IPS DF 19.7 (cell line): ENCODE measurements at regions not wholly inside any gene's neighbourhood (a gene's known extent, or its start where the extent isn't known, plus 50 kb on each side); places are given as distances from the start of the nearest gene placed in this dataset.
A peak's percentile ranks its signal among the peaks of the same experiment; 100 is the strongest.

ENCODE experiments used
- DNase-seq: peaks from one replicate; pipeline ENCODE4 v3.0.0-alpha.2; 2013; ENCODE audit warnings: low read depth, low spot score

DNA sequence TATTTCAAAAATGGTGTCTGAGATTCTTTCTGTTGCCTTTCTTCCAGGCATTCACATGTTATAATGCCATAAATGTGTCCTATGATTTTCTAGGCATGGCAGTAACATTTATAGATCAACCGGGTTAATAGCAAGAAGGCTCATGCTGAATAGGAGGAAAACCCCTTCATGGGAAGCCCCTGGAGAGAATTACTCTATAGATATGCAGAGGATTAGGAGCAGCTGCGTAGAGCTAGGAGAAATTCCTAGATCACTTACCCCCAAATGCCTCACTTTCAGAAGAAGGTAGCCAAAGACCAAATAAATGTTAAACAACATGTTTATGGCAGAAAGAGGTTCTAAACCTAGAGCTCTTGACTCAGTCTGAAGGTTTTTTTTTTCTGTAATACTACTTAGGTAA lies 153.4 kb upstream of the CTNNA2 start:
- DNase-seq: no peak

DNA sequence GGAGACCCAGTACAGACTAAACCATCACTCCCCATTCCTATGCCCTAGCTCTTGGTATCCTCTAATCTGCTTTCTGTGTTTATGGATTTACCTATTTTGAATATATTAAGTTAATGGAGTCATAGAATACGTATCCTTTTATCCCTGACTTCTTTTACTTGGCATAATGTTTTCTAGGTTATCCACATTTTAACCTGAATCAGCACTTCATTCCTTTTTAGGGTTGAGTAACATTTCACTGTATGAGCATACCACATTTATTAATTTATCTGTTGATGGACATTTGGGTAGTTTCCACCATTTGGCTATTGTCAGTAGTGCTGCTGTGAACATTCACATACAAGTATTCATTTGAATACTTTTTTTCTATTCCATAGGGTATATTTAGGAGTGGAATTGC lies 157.3 kb upstream of the CTNNA2 start:
- no peak for DNase-seq

DNA sequence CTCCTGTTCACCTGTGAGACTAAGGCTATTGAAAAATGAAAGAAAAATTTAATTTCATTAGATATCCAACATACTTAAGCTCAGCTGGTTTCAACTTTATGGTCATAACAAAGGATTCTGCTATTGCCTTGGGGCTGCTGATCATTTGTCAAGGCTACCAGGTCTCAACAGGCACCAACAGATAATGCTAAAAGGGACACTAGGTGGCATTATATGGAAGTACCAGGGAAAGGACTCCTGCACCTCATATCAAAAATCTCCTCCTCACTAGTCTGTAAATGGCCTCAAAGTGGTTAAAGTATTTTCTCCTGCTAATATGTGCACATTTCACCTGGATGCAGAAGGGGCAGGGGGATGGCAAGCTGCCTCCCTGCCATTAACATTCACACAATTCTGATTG lies 167.9 kb upstream of the REG3A start:
- no peak for DNase-seq

GRCh38 chr2:79320871-79321270 lies 161.3 kb upstream of the REG3A start:
- DNase-seq: no peak

DNA sequence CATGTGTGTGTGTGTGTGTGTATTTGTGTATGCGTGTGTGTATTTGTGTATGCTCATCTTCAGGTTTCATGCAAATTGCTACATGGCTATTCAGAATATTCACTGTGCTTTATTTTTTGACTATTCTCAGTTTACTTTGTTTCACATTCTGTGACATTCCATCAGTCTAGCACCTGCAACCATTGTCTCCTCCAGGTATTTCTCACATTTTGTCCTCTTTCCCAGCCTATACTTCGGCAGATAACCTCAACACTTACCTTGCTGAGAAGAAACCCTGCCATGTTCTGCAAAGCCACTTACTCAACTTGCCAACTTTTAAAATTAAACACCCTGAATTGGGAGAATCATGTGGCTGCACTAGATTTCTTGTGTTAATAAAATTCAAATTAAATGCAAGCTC lies 135.4 kb upstream of the REG3A start:
- no peak for DNase-seq

GRCh38 chr2:79292958-79293315 lies 133.4 kb upstream of the REG3A start:
- DNase-seq: no peak

DNA sequence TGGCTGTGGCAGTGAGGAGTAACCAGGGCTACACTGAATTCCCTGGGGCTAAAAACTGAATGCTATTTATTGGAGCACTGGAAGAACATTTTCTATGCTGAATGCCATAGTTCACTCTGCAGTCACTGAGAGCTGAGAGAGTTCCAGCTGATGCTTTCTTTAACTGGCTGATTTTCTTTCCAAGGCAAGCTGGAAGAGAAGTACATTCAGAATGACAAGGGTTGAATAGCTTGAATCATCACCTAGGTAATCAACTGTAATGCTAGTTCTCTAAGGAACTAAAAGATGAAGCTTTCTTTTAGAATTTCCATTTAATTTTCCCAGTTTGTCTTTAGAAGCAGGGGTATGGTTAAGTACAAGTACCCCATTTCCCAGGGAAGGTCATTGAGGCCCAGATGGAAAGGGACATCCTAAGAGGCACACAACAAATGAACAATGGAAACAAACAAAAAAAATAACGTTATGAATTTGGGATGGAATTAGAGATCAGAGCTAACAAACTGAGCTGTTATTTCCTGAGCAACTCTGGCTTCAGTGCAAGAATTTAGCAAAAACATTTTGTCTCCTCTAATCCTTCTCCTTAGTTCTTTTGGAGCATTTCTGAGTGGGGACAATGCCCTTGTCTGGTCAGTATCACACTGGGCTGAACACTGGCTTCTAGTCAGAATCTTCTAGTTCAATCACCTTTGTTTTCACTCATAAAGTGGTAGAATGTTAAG lies 132.8 kb upstream of the REG3A start:
- DNase-seq: no peak

DNA sequence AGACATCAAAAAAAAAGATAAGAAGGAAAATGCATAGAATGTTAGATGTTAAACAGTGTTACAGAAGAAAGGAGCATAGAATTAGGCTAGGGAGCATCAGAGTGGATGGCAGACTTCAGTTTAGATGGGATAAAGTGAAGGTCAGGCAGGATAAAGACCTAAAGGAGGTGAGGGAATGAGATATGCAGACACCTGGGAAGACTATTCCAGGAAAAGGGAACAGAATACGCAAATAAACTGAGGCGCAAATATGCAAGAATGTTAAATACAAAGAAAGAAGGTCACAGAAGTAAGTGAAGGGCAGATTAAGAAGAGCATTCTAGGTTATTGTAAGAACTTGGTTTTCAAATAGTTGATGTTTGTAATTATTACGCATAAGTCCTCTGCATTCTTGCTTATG lies 116.3 kb upstream of the REG3A start:
- DNase-seq: peak; percentile 9

DNA sequence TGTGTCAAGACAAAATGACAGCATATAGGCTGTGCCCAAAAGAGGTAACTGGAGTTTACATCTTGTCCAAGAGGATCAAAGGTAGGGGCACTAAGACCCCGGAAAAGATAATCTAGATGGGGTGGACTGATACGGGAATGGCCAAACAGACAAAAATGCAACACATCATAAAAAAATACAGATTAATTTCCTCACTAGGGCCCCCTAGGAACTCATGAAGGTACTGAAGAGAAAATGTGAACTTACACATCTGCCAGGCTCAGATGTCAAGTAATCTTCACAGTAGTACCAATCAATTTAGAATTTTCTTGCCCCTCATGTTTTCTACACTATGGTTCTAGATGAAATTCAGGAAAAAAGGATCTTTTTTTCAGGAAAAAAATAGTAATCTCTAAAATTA lies 115.6 kb upstream of the REG3A start:
- no peak for DNase-seq

GRCh38 chr2:79272616-79273015 lies 113.1 kb upstream of the REG3A start:
- DNase-seq: no peak

DNA sequence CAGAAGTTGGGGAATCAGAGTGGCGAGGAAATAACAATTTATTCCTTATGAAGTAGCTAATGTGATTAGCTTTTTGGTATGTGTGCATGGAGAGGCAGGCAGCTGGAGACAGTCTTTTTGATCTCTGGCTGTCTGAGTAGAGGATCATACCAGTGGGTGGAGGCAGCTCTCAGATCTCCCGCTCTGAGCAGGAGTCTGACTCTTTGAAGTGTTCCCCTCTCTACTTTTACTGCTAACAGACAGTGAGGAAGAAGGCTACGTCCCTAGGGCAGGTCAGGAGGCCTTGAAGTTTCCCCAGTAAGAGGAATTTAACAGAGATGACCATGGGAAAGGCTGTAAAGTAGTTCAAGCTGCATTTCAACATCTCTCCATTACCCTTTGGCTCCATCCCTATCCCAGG lies 111.9 kb upstream of the REG3A start:
- DNase-seq: no peak

DNA sequence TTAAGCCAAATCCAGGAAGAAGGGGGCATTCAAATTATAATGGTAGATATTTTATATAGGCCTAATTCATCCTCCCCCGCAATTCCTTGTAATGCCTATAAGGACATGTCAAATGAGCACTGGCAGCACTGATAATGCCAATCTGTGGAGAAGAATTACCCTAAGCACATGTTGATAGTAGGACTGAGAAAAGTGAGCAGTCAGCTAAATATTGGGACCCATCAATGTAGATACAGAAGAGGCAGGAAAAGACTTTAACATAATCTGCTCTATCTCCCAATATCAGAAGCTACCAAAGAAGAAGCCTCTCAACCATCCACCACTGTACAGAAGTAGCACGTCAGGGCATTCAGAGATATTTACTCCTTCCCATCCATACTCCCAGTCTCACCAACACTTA lies 101.3 kb upstream of the REG3A start:
- DNase-seq: no peak

DNA sequence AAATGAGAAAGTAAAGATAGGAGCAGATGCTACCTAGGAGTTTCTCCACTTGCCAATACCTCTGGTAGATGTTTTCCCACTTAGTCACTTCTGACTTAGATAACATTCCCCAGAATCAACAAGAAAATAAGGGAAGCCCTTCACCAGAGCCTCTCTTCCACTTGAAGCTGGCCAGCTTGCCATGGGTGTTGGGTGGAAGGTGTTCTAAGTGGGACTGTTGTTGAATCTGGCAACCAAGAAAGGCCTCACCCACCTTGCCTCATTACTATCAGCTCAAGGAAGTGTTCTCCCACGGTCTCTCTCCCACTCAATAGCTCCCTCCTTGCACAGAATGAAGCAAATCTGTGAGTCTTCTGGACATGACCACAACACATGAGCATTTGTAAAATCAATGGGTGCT lies 100.4 kb upstream of the REG3A start:
- no peak for DNase-seq

DNA sequence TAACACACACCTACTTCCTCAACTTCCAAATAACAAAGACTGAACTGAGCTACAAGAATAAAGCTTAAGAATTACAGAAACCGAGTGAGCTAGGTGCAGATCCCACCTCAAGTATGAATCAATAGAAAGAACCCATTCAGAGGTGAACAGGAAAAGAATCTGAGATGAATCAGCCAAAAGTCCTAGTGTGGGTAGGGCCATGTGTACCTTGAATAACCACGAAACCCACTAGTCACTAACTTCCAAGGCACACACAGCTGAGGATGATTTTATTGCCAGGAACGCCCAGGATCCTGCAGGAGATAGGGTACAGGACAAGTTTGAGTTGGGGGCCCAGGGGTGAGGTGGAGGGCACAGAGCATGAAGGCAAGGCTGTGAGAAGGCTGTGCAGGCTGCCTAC lies 99.7 kb upstream of the REG3A start:
- no peak for DNase-seq

DNA sequence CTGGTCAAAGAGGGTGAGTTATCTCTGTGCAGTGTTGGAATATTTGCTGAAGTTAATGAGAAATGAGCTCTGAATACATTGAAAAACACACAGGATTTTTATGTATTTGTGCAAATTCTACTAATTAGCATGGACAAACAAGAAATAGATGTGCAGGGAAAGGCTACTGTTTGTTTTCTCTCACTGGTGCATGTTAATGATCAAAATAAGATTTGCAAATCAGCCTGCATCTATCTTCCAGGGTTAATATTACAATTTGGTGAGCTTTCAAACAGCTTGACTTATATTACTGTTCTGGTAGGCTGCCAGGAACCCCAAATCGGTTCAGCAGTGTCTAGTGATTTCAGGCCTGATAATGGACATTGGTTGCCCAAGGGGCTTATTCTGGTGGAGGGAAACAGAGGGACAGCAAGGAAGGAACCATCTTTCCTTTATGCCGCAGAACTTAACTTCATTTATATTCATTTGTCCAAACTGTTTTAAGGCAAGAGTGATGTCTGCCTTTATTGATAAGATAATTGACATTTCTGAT lies 93.8 kb upstream of the REG3A start:
- no peak for DNase-seq

DNA sequence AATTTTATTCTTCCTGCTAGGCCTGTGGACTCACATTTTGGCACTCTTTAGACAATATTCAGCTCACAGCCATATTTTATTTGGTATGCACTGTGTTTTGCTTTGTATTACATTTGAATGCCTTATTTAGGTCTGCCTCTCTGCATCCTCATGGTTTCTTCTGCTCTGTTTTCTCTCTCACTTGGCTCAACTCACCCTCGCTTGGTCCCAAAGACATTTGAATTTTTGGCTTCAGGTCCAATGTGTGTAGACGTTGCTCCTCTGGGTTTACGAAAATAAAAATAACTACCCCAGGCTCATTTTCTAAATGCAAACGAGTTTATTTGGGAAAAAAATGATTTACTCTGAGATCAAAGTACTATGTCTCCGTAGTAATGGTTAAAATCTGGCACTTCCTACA lies 91.1 kb upstream of the REG3A start:
- DNase-seq: no peak

GRCh38 chr2:79248776-79249175 lies 89.2 kb upstream of the REG3A start:
- no peak for DNase-seq

GRCh38 chr2:79235135-79235534 lies 75.6 kb upstream of the REG3A start:
- DNase-seq: no peak

GRCh38 chr2:79223539-79223938 lies 64.0 kb upstream of the REG3A start:
- DNase-seq: no peak

DNA sequence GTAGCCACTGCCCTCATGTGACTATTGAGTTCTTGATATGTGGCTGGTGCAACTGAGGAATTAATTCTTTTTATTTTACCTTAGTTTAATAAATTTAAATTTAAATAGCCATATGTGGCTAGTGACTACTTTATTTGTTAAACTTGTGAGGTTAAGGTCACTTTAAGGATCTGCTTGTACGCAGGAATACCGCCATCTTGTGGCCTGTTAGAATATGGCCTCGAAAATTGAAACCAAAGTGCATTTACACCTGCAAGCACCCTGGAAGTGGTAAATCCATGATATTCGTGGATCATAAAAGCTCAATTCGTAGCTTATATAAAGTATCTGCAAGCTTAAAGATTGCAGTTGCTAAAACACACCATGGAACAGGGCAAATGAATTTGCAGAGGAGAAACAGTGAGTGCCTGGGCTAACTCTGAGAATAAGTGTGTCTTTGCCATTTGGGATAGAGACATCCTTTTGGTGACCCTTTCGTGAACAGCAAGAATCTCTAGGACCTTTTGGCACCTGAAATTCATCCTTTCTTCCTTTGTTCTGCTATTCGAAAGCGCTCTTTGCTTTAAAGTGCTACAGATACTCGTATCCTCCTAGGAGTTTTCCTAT lies 59.9 kb upstream of the REG3A start:
- DNase-seq: peak; percentile 25

DNA sequence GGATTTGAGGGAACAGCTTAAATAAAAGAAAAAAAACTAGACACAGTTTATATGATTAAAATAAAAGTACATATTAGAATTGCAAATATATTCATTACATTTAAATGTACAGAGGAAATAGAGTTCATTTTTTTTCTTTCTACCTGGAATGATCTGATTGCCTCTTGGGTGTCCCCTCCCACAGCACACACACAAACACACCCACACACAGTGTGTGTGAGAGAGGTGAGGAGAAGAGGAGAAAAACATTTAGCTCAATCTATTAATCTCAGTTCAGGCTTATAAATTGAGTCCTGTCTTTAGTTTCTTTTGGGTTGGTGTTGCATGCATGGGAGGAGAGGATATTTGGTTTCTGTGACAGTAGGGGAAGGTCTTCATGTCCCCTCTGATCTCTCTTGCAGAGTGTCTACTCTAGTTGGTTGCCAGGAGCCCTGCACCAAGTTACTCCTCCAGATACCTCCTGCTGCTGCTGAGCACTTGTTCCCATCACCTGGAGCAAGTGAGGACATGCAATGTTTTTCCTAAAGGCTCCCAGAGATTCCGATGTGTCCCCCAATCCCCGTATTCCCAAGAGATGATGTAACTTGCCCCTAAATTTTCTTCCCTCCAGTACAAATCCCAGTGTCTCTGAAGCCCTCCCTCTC lies 50.8 kb upstream of the REG3A start:
- no peak for DNase-seq
